MM.1S (cell line): ENCODE measurements at regions not wholly inside any gene's neighbourhood (a gene's known extent, or its start where the extent isn't known, plus 50 kb on each side); places are given as distances from the start of the nearest gene placed in this dataset.

Experiments
- DNase-seq: peaks from one replicate; pipeline ENCODE4 v3.0.0-alpha.2; 2015
- H2AFZ ChIP-seq: fragments of 300-600 bp; sonication (generic); 2 replicates; pipeline ENCODE4 v1.6.0; 2016; ENCODE audit warnings: antibody characterized with exemption, low read length
- H3F3A ChIP-seq: fragments of 300-600 bp; sonication (generic); 2 replicates; pipeline ENCODE4 v1.6.1; 2016; ENCODE audit warnings: mild to moderate bottlenecking, antibody characterized with exemption, low read length, moderate library complexity, mixed read lengths; ENCODE audit not compliant: insufficient read depth
- H3K27ac ChIP-seq: fragments of 300-600 bp; sonication (generic); 2 replicates; pipeline ENCODE4 v1.5.1; 2016; ENCODE audit warnings: mild to moderate bottlenecking, low read length
- H3K27me3 ChIP-seq: fragments of 300-600 bp; sonication (generic); replicated peaks from 2 replicates; pipeline ENCODE4 v1.6.0; 2016; ENCODE audit warnings: low read length; ENCODE audit not compliant: insufficient read depth
- H3K36me3 ChIP-seq: fragments of 300-600 bp; sonication (generic); replicated peaks from 2 replicates; pipeline ENCODE4 v1.6.1; 2016; ENCODE audit warnings: mild to moderate bottlenecking, low read length, mixed read lengths; ENCODE audit not compliant: insufficient read depth
- H3K4me1 ChIP-seq: fragments of 300-600 bp; sonication (generic); 2 replicates; pipeline ENCODE4 v1.6.1; 2016; ENCODE audit warnings: low read length, mixed read lengths
- H3K4me2 ChIP-seq: fragments of 300-600 bp; sonication (generic); 2 replicates; pipeline ENCODE4 v1.6.0; 2016; ENCODE audit warnings: low read depth, low read length
- H3K4me3 ChIP-seq: fragments of 300-600 bp; sonication (generic); 2 replicates; pipeline ENCODE4 v1.5.1; 2016; ENCODE audit warnings: low read length, mixed read lengths
- H3K79me2 ChIP-seq: fragments of 300-600 bp; sonication (generic); 2 replicates; pipeline ENCODE4 v1.6.1; 2016; ENCODE audit warnings: mixed run types, low read length, mixed read lengths
- H3K9ac ChIP-seq: fragments of 300-600 bp; sonication (generic); 2 replicates; pipeline ENCODE4 v1.6.1; 2016; ENCODE audit warnings: low read length, mixed read lengths
- H3K9me2 ChIP-seq: fragments of 300-600 bp; sonication (generic); replicated peaks from 2 replicates; pipeline ENCODE4 v1.6.1; 2016; ENCODE audit warnings: mild to moderate bottlenecking, low read length, mixed read lengths; ENCODE audit not compliant: insufficient read depth
- H3K9me3 ChIP-seq: fragments of 300-600 bp; sonication (generic); replicated peaks from 2 replicates; pipeline ENCODE4 v1.6.1; 2016; ENCODE audit warnings: mild to moderate bottlenecking, low read length, mixed read lengths; ENCODE audit not compliant: insufficient read depth
- H4K20me1 ChIP-seq: fragments of 300-600 bp; sonication (generic); 2 replicates; pipeline ENCODE4 v1.6.1; 2016; ENCODE audit warnings: mild to moderate bottlenecking, low read length, moderate library complexity, mixed read lengths; ENCODE audit not compliant: insufficient read depth
- CTCF ChIP-seq: fragments of 300-600 bp; sonication (generic); IDR thresholded peaks from 2 replicates; pipeline ENCODE4 v1.5.1; 2016; ENCODE audit warnings: antibody characterized with exemption, low read length, mixed read lengths
- EZH2 ChIP-seq: fragments of 300-600 bp; sonication (generic); optimal IDR thresholded peaks from 2 replicates; pipeline ENCODE3; 2017; ENCODE audit warnings: low read depth, mild to moderate bottlenecking, antibody characterized with exemption, low read length, mixed read lengths
- EZH2phosphoT487 ChIP-seq: fragments of 300-600 bp; sonication (generic); IDR thresholded peaks from 2 replicates; pipeline ENCODE4 v1.6.1; 2018; ENCODE audit warnings: antibody characterized with exemption, low read length

- Histone ChIP-seq H3K27ac (no peak overlapping the region), H3K27me3 (no peaks in the 10 kb centered on the region), H3K4me3 (no peak overlapping the region), H4K20me1 (no peaks in the 10 kb centered on the region), H3K9ac (no peak overlapping the region), H3K9me3 (no peaks in the 10 kb centered on the region), H3K4me2 (no peak overlapping the region), H3K79me2 (no peaks in the 10 kb centered on the region), H3K4me1 (no peaks in the 10 kb centered on the region), H3K9me2 (no peaks in the 10 kb centered on the region), H3F3A (no peaks in the 10 kb centered on the region), H3K36me3 (no peaks in the 10 kb centered on the region), H2AFZ (no peak overlapping the region)
- DNase-seq = no peak
- TF ChIP-seq EZH2 (no peak), CTCF (no peak), EZH2phosphoT487 (no peak)
These were observed 437.1 kb downstream of the MAGEB5 start for GRCh38 chrX:26653050-26653449.

- H3K27me3 ChIP-seq = no peaks in the 10 kb centered on the region
- H3K4me2 ChIP-seq = no peak overlapping the region
- no peaks in the 10 kb centered on the region for H3K4me1 ChIP-seq
- H3K4me3 ChIP-seq = no peak overlapping the region
- peak; percentile 8 for DNase-seq
- H3K9me2 ChIP-seq = no peaks in the 10 kb centered on the region
- H3K9ac ChIP-seq = no peak overlapping the region
- no peaks in the 10 kb centered on the region for H3K79me2 ChIP-seq
- H3K27ac ChIP-seq = no peak overlapping the region
- TF ChIP-seq CTCF (peak; percentile 48), EZH2 (no peak), EZH2phosphoT487 (no peak)
- H3K9me3 ChIP-seq = no peaks in the 10 kb centered on the region
- no peaks in the 10 kb centered on the region for H4K20me1 ChIP-seq
- H3F3A ChIP-seq = no peaks in the 10 kb centered on the region
- H3K36me3 ChIP-seq = no peaks in the 10 kb centered on the region
- H2AFZ ChIP-seq = no peak overlapping the region
These were observed 435.8 kb downstream of the MAGEB5 start for GRCh38 chrX:26651755-26652154.

- Histone ChIP-seq H3K4me3 (no peak overlapping the region), H3K27me3 (no peaks in the 10 kb centered on the region), H3K9me3 (no peaks in the 10 kb centered on the region), H3K27ac (no peak overlapping the region), H3K9ac (no peak overlapping the region), H4K20me1 (no peaks in the 10 kb centered on the region), H3K4me2 (no peak overlapping the region), H3F3A (no peaks in the 10 kb centered on the region), H3K79me2 (no peaks in the 10 kb centered on the region), H3K4me1 (no peaks in the 10 kb centered on the region), H3K36me3 (no peaks in the 10 kb centered on the region), H3K9me2 (no peaks in the 10 kb centered on the region), H2AFZ (no peak overlapping the region)
- TF ChIP-seq EZH2phosphoT487 (no peak), CTCF (peak; percentile 48)
- DNase-seq = peak; percentile 29
These were observed 433.6 kb downstream of the MAGEB5 start for GRCh38 chrX:26649534-26649933.

- no peaks in the 10 kb centered on the region for H3K27me3 ChIP-seq
- no peak overlapping the region for H2AFZ ChIP-seq
- H3K4me2 ChIP-seq = no peak overlapping the region
- no peak overlapping the region for H3K9ac ChIP-seq
- H3K27ac ChIP-seq = no peak overlapping the region
- DNase-seq = no peak
- no peaks in the 10 kb centered on the region for H3K9me2 ChIP-seq
- no peaks in the 10 kb centered on the region for H3K36me3 ChIP-seq
- no peak overlapping the region for H3K4me3 ChIP-seq
- no peaks in the 10 kb centered on the region for H3F3A ChIP-seq
- no peaks in the 10 kb centered on the region for H4K20me1 ChIP-seq
- no peaks in the 10 kb centered on the region for H3K9me3 ChIP-seq
- TF ChIP-seq EZH2 = no peak
- H3K4me1 ChIP-seq = no peaks in the 10 kb centered on the region
- no peaks in the 10 kb centered on the region for H3K79me2 ChIP-seq
These were observed 415.4 kb downstream of the MAGEB5 start for GRCh38 chrX:26631385-26631784.
